ENCODE measurements at regions not wholly inside any gene's neighbourhood (a gene's known extent, or its start where the extent isn't known, plus 50 kb on each side); places are given as distances from the start of the nearest gene placed in this dataset.

DNA sequence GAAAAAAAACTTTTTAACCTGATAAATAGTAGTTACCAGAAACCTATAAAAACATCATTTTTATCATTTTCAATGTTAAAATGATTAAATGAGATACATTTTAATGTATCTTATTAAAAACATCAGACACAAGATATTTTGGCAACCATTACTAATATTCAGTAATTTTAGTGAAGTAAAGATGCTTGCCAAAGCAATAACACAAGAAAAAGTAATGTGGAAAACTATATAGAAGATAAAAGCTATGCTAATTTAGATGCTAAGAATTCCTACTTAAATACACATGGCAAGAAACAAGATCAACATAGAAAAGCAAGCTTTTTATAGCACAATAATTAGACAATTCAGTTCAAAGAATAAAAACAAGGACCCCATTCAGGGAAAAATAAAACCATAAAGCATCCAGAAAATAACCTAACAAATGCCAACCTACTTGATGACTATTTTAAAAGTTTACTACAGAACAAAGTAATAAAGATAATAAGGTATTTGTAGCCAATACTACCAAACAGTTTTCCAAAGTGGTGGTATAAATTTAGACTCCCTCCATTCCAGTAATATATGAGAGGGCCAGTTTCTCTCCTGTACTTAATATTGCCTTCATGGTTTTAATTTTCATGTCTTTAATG, 489.5 kb downstream of the CDH2 start:
- CTCF ChIA-PET, result no interaction called here
- no peak overlapping the region for H3K23ac ChIP-seq (ENCODE audit: low read depth, low read length)

More for the DNA sequence above, 489.5 kb downstream of the CDH2 start:
- no peaks in the 10 kb centered on the region for H3K9me1 ChIP-seq (ENCODE audit: insufficient read depth, low read length)
- H3K56ac ChIP-seq (ENCODE audit: extremely low read depth, insufficient read depth, low read length), result no peak overlapping the region
- H3K27ac ChIP-seq (ENCODE audit: insufficient read depth, low read length), result no peak overlapping the region
- no peak overlapping the region for H2AFZ ChIP-seq (replicated peaks; ENCODE audit: low read length, poor library complexity)
- no peaks in the 10 kb centered on the region for H3K9me3 ChIP-seq (ENCODE audit: control insufficient read depth, insufficient read depth, low read length)
- no peak overlapping the region for H3K14ac ChIP-seq (replicated peaks; ENCODE audit: low read depth, low read length)
- no peak overlapping the region for H3K4ac ChIP-seq (ENCODE audit: low read depth, low read length)
- H3K4me3 ChIP-seq (ENCODE audit: insufficient read depth, low read depth, low read length), result no peak overlapping the region
- no TSS peak for BruUV-seq (replicated peaks)
- no peak overlapping the region for H4K8ac ChIP-seq (ENCODE audit: low read depth in 2 of 2, low read length in 2 of 2)
- H4K5ac ChIP-seq (ENCODE audit: low read depth, low read length), result no peak overlapping the region
- no peak overlapping the region for H2BK120ac ChIP-seq (ENCODE audit: low read depth, low read length)
- in situ Hi-C loops (cut with MboI; ENCODE audit: low sequenced_read_pairs), result loop anchor here (10.0 kb wide), 1 partner anchor 497 kb away; no protein-coding TSS in a partner anchor
- no peaks in the 10 kb centered on the region for H3K4me1 ChIP-seq (ENCODE audit: control insufficient read depth, insufficient read depth, low read length)
- H2BK5ac ChIP-seq (ENCODE audit: low read depth, low read length, poor library complexity, severe bottlenecking), result no peak overlapping the region
- TF ChIP-seq, protein P1, sequence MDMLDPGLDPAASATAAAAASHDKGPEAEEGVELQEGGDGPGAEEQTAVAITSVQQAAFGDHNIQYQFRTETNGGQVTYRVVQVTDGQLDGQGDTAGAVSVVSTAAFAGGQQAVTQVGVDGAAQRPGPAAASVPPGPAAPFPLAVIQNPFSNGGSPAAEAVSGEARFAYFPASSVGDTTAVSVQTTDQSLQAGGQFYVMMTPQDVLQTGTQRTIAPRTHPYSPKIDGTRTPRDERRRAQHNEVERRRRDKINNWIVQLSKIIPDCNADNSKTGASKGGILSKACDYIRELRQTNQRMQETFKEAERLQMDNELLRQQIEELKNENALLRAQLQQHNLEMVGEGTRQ (IDR thresholded peaks at IDR 0.05; ENCODE audit: low read depth, low read length), result no peak
- TF ChIP-seq POLR2A (IDR thresholded peaks at IDR 0.05; ENCODE audit: low read depth, low read length) (no peak), MAZ (IDR thresholded peaks at IDR 0.05; ENCODE audit: borderline replicate concordance, low read depth, low read length) (no peak), MAFK (IDR thresholded peaks at IDR 0.05; ENCODE audit: low read depth, low read length) (no peak)
- no peak overlapping the region for H2BK15ac ChIP-seq (ENCODE audit: low read depth, low read length)
- H3K18ac ChIP-seq (ENCODE audit: low read depth, low read length), result no peak overlapping the region
- no peaks in the 10 kb centered on the region for H3K79me1 ChIP-seq (ENCODE audit: low read depth in 1 of 2, low read length in 2 of 2)
- no peak overlapping the region for H2BK20ac ChIP-seq (ENCODE audit: low read depth, low read length)
- intact Hi-C loops (cut with micrococcal nuclease), result loop anchor here (10.0 kb wide), 1 partner anchor 327 kb away; no protein-coding TSS in a partner anchor
- H3K4me2 ChIP-seq (ENCODE audit: low read depth, low read length), result no peak overlapping the region
- POLR2A ChIA-PET (ENCODE audit: unreplicated experiment), result no interaction called here
- dilution Hi-C loops (cut with HindIII; ENCODE audit: low sequenced_read_pairs, unreplicated experiment), result no loop called here
- H3K9ac ChIP-seq (ENCODE audit: low read depth, low read length), result no peak overlapping the region
- H2AK9ac ChIP-seq (replicated peaks; ENCODE audit: low read depth, low read length, poor library complexity), result no peak overlapping the region
- H4K91ac ChIP-seq (ENCODE audit: insufficient read depth, low read depth, low read length), result no peak overlapping the region
- H3K36me3 ChIP-seq (ENCODE audit: control insufficient read depth, insufficient read depth, low read length), result no peaks in the 10 kb centered on the region
- H2AK5ac ChIP-seq (ENCODE audit: low read depth, low read length), result no peak overlapping the region
- H3K27me3 ChIP-seq (ENCODE audit: control insufficient read depth, insufficient read depth, low read length), result no peaks in the 10 kb centered on the region
- DNase-seq (no peak), ATAC-seq (ENCODE audit: low read depth) (no peak)
- H4K20me1 ChIP-seq (ENCODE audit: insufficient read depth, low read length), result no peaks in the 10 kb centered on the region
